Activated gamma-delta T cell treated with Interleukin-2 at 50 U/mL for 16 hours (primary cell): ENCODE measurements at regions not wholly inside any gene's neighbourhood (a gene's known extent, or its start where the extent isn't known, plus 50 kb on each side); places are given as distances from the start of the nearest gene placed in this dataset.

Experiments used
- DNase-seq: peaks from one replicate; pipeline ENCODE4 v3.0.0-alpha.2; 2020

DNA sequence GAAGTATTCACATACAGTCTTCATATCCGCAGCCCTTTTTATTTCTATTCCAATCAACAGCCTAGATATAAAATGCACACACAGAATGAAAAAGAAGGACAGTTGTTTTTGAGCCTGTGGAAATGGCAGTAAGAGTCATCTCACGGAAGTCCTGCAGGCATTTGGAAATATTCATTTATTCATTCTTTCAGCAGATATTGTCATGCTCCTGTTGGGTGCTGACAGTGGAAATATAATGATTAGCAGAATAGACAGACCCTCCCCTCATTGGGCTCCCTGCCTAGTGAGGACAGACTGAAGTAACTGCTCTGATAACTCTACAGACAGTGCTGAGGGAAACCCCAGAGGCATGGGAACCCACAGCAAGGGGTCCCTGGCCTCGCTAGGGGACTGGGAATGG lies 392.3 kb downstream of the FOXO1 start:
- DNase-seq = no peak

DNA sequence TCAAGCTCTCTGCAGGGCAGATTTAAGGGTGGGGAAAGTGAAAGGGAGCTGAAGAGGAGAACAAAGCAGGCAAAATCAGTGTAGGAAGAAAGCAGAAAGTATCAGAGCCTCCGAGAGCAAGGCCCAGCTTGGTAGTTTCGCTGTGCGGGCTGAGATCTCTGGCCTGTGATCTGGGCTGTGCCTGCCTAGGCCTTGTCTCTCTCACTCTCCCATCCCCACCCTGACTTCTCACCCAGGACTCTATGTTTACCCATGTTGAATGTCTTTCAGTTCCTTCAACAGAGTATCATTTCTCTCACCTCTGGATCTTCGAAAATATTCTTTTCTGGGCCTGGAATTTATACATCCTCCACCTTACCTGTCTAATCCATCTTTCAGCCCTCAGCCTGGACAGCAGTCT lies 391.3 kb downstream of the FOXO1 start:
- no peak for DNase-seq

- DNase-seq = no peak
These were observed 390.8 kb downstream of the FOXO1 start for GRCh38 chr13:40275636-40276035.

DNA sequence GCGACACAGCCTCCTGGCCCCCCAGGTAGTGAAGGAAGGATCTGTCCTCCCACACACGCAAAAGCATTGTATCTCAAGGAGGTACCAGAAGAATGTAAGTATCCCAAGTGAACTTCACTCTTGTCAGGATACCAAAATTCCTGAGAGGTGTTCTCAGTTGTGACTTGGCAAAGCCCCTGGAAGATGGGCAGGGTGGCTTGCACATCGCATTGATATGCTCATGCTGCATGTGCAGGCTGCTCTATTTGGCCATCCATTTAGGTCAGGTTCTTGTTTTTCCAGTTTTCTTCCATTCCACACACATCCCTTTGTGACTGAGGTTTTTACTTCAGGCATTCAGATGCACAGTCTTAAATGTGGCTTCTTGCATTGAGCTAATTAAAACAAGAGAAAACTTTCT lies 382.8 kb downstream of the FOXO1 start:
- DNase-seq = no peak

GRCh38 chr13:40285634-40286033 lies 380.8 kb downstream of the FOXO1 start:
- DNase-seq = no peak

DNA sequence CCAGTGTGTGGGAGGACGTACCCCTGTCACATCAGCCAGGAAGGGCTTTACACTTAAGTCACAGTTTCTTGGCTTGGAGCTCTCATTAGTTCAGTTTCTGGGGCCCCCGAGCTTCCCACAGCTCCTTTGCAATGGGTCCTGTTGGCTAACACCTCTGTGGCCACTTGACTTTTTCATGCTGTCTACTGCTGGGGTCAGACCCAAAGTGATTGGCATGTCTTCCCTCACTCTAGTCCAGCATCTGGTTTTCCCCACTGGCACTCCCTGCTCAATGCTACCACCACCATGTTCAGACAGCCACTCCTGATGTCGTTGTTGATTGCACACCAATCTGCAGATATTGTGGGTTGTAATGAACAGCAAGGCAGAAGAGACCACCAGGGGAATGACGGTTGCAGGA lies 379.0 kb downstream of the FOXO1 start:
- DNase-seq = no peak

DNA sequence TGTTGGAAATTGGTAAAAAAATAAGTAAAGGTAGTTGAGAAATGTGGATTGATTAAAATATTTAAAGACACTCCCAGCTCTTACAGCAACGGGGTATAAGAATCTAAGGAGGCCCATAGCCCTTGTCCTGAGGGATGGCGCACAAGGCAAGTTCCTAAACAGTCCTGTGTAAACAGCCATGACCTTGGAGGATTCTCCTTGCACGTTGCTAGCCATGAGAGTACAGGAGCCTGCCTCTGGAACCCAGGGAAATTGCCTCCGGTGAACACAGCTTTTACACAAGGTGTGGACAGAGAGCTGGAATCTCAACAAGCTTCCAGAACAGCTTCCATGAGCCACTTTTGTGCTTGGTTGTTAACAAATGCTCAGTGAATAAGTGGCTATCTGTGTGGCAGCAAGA lies 378.2 kb downstream of the FOXO1 start:
- DNase-seq = no peak

DNA sequence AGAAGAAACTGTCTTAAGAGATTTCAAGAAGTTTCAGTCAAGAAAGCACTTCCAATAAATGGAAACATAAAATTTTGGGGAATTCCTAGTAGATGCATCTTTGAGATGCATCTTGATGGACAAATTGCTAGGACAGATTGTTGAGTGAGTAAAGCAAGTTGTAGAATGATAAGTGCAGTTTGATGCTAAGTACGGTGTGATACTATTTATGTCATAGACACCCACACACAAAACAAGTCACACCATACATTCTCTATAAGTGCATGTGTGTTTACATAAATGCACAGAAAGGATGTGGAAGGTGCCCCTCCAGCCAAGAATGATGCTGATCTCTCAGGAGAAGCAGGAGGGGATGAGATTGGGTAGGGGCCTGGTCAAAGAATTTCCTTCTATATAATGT lies 375.7 kb downstream of the FOXO1 start:
- DNase-seq = no peak

- no peak for DNase-seq
These were observed 374.3 kb downstream of the FOXO1 start for GRCh38 chr13:40292108-40292507.

DNA sequence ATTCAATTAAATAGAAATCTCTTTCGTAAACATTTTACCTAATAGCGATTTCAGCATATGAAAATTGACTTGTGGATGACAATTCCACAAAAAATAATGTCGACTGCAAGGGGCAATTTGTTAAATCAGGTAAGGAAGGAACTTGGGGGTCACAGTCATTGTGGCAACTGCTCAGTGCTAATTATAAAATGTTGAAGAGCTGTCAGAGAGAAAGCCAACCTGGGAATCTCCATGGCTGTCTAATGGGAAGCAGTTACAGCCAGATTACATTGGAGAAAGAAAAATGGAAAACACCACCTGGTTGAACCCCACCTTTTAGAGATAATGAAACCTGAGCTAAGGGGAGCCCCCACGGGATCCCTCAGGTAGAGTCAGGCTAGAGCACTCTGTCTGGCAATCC lies 373.9 kb downstream of the FOXO1 start:
- no peak for DNase-seq

DNA sequence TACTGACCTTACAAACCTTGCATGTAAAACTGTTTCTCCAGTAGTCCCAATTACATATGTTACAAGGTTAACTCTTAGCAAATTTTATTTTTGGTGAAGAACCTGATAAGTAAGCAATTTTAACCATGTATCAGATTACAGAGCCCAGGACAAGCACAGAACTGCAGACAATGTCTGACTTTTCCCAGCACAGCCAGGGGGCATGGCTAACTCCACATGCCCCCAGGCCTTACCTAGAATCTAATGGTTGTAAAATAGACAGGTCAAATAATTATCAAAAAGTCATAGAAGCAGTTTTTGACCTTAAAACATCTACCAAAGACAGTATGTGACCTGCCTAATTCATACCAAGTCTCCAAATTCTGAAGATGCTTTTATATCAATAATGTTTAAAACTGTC lies 364.1 kb downstream of the FOXO1 start:
- DNase-seq = no peak

DNA sequence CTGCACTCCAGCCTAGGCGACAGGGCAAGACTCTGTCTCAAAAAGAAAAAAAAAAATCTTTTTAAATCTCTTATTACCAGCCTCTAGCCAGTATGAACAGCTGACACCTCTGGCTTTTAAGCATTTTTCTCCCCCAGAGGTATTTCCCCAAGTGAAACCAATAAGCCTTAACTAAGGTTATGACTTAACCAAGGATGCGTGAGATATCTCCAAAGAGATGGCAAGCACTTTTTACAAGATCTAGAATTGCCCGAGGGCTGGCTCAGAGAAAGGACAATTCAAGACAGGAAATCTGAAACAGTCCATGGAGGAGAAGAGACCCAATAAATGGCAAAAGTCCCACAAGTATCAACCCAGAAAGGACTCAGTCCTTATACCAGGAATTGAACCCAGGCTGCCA lies 362.1 kb downstream of the FOXO1 start:
- DNase-seq = no peak

- no peak for DNase-seq
These were observed 359.6 kb downstream of the FOXO1 start for GRCh38 chr13:40306817-40307216.

DNA sequence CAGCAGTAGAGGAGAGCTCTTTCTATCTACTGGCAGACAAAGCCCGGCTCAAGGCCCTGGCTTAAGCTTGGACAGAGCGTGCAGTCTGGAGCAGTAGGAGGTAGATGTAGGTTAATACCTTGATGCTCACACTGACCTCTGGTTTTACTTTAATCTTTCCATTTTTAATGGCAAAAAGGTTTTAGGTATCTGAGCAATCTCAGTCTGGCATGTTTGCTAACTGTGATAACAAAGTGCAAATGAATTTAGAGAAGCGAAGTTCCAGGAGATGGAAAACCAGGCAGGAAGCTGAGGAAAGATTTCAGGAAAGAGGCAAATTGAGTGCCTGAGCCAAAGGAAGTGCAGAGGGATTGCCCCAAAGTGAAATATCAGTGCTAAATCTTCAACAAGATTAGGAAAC lies 356.6 kb downstream of the FOXO1 start:
- DNase-seq = no peak

GRCh38 chr13:40311356-40312101 lies 354.9 kb downstream of the FOXO1 start:
- DNase-seq = no peak

GRCh38 chr13:40313269-40314200 lies 352.9 kb downstream of the FOXO1 start:
- DNase-seq = no peak

DNA sequence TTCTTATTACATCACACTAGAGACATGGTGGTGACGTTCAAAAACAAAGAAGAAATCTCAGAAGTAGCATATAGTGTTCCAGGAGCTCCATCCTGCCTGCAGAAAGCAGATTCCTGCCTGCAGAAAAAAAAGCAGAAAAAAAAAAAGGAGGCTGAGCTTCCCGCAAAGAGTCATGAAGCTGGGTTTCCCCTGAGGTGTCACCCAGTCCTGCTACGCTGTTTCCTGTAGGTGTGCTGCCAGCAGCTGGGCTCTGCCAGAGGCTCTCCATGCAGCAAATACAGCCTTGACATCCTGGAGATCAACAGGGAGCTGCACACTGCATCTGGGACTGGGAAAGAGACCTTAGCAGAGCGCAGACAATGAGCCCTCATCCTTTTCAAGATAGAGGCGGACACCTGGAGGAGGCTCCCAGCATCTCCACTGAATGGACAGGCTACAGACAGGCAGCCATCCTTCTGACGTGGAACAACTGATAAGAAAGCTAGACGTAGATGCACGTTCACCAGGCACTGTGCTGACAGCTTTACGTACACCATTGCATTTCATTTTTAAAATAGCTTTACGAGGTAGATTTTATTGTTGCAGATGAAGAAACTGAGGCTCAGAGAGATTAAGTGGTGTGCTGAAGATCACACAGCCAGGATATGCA lies 350.9 kb downstream of the FOXO1 start:
- DNase-seq = no peak

DNA sequence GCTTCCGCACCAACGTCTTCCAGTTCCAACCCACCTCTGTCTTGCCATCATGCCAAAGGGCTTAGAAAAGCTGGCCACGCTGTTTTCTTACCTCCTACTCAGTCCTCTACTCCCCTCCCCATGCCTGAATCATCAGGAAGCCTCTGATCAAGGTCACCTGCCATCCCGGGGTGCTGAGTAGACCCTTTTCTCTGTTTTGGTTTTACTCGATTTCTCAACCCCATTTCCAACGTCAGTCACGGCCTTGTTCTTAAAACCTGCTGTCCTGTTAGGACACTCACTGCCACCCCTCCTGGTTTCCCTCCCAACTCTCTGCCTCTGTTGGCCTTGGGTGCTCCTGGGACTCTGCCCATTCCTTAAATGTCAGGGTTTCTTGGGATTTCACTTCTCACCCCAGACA lies 350.1 kb downstream of the FOXO1 start:
- DNase-seq = no peak

DNA sequence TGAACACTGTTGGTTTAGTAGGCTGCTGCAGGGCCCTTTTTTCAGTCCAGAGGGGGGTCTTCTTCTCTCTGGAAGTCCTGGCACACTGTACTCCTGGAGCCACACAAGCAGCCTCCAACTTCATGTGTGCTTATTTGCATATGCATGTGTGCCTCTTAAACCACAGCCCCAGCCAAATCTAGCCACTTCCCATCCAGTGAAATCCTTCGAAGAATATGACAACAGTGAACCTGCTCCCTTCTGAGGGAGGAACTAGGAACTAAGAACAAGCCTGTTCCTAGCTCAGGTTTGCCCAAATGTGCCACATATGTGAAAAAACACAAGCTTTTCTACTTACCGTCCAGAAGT lies 348.5 kb downstream of the FOXO1 start:
- no peak for DNase-seq

- DNase-seq = no peak
These were observed 348.1 kb downstream of the FOXO1 start for GRCh38 chr13:40318366-40318765.

GRCh38 chr13:40319699-40320579 lies 346.5 kb downstream of the FOXO1 start:
- DNase-seq = no peak

GRCh38 chr13:40328091-40328490 lies 338.4 kb downstream of the FOXO1 start:
- DNase-seq = no peak
